GM21723 (cell line): ENCODE measurements at regions not wholly inside any gene's neighbourhood (a gene's known extent, or its start where the extent isn't known, plus 50 kb on each side); places are given as distances from the start of the nearest gene placed in this dataset.

ENCODE experiments used
- ATAC-seq: cut with Tn5 transposase; IDR thresholded peaks from one replicate; pipeline ENCODE4 v1.9.1; 2021; ENCODE audit warnings: mild to moderate bottlenecking, moderate library complexity; ENCODE audit not compliant: unreplicated experiment

GRCh38 chr22:49626361-49627216 lies 201.1 kb downstream of the BRD1 start:
- no peak for ATAC-seq

- no peak for ATAC-seq
These were observed 203.1 kb downstream of the BRD1 start for GRCh38 chr22:49624421-49625177.

- ATAC-seq: no peak
These were observed 204.0 kb downstream of the BRD1 start for GRCh38 chr22:49623715-49624114.

- ATAC-seq: no peak
These were observed 204.5 kb downstream of the BRD1 start for GRCh38 chr22:49623176-49623575.

- no peak for ATAC-seq
These were observed 205.2 kb downstream of the BRD1 start for GRCh38 chr22:49622241-49623105.

- ATAC-seq: no peak
These were observed 206.0 kb downstream of the BRD1 start for GRCh38 chr22:49621601-49622210.

- ATAC-seq: no peak
These were observed 207.0 kb downstream of the BRD1 start for GRCh38 chr22:49620666-49621065.

- no peak for ATAC-seq
These were observed 207.6 kb downstream of the BRD1 start for GRCh38 chr22:49620003-49620556.

- ATAC-seq: no peak
These were observed 208.4 kb downstream of the BRD1 start for GRCh38 chr22:49619301-49619700.

GRCh38 chr22:49618677-49618953 lies 209.1 kb downstream of the BRD1 start:
- no peak for ATAC-seq

GRCh38 chr22:49617866-49618676 lies 209.6 kb downstream of the BRD1 start:
- ATAC-seq: no peak

GRCh38 chr22:49617264-49617663 lies 210.4 kb downstream of the BRD1 start:
- ATAC-seq: no peak

GRCh38 chr22:49616356-49617231 lies 211.1 kb downstream of the BRD1 start:
- ATAC-seq: no peak

- no peak for ATAC-seq
These were observed 212.4 kb downstream of the BRD1 start for GRCh38 chr22:49614966-49615965.

GRCh38 chr22:49613511-49614270 lies 214.0 kb downstream of the BRD1 start:
- ATAC-seq: no peak

GRCh38 chr22:49613108-49613507 lies 214.6 kb downstream of the BRD1 start:
- no peak for ATAC-seq
